ENCODE measurements at regions not wholly inside any gene's neighbourhood (a gene's known extent, or its start where the extent isn't known, plus 50 kb on each side); places are given as distances from the start of the nearest gene placed in this dataset.

GRCh38 chr18:34159691-34160185 is 65.0 kb downstream of the NOL4 start:
- no peak overlapping the region for H3K4me3 ChIP-seq (replicated peaks; ENCODE audit: low read depth, low read length)
- no peak for DNase-seq (ENCODE audit: low read depth)
- TF ChIP-seq, protein P1, sequence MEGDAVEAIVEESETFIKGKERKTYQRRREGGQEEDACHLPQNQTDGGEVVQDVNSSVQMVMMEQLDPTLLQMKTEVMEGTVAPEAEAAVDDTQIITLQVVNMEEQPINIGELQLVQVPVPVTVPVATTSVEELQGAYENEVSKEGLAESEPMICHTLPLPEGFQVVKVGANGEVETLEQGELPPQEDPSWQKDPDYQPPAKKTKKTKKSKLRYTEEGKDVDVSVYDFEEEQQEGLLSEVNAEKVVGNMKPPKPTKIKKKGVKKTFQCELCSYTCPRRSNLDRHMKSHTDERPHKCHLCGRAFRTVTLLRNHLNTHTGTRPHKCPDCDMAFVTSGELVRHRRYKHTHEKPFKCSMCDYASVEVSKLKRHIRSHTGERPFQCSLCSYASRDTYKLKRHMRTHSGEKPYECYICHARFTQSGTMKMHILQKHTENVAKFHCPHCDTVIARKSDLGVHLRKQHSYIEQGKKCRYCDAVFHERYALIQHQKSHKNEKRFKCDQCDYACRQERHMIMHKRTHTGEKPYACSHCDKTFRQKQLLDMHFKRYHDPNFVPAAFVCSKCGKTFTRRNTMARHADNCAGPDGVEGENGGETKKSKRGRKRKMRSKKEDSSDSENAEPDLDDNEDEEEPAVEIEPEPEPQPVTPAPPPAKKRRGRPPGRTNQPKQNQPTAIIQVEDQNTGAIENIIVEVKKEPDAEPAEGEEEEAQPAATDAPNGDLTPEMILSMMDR (IDR thresholded peaks at IDR 0.05; ENCODE audit: low read length, missing control alignments), result no peak

DNA sequence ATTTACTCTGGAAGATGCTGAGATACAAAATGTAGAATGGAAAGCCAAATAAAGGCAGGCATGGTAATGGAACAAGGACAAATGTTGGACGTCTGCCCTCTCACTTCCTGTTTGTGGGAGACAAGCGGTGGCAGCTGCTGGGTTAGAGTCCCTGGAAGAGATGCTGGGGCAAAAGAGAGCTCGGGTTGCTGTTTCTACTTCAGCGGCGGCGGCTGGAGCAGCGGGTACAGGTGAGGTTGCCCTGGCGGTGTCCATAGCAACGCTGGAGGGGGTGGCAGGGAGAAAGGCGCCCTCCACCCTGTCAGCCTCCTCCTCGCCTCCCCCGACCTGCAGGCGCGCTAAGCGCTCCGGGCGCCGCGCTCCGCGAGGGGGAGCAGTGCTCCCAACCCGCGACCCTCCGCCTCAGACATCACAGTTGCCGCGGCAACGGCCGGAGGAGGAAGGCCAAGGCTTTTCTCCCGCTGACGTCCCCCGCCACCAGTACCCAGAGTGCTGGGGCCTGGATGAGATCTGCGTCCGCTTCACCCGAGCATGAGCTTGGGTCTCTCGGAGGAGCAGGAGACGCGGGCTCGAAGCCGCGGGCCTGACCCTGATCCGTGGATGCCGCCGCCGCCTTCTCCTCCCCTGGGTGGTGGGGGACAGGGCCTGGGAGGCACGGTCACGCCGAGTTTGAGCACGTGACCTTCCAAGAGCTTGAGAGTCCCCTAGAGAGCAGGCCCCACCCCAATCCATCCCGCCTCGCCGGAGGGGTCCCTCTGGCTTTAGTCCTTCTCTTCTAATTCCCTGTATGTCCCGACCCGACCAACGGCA is 65.6 kb downstream of the NOL4 start:
- TF ChIP-seq, protein P1 (IDR thresholded peaks at IDR 0.05; ENCODE audit: low read length, missing control alignments), result peak; percentile 9
- DNase-seq (ENCODE audit: low read depth), result peak; percentile 19
- peak overlapping the region; percentile 34 for H3K4me3 ChIP-seq (replicated peaks; ENCODE audit: low read depth, low read length)

- DNase-seq (ENCODE audit: low read depth), result peak; percentile 41
- peak overlapping the region; percentile 12 for H3K4me3 ChIP-seq (replicated peaks; ENCODE audit: low read depth, low read length)
- TF ChIP-seq, protein P1 (IDR thresholded peaks at IDR 0.05; ENCODE audit: low read length, missing control alignments), result no peak
Observed at GRCh38 chr18:34153711-34154110, 71.0 kb downstream of the NOL4 start.

- no peak for DNase-seq (ENCODE audit: low read depth)
- TF ChIP-seq, protein P1 (IDR thresholded peaks at IDR 0.05; ENCODE audit: low read length, missing control alignments), result no peak
- no peak overlapping the region for H3K4me3 ChIP-seq (replicated peaks; ENCODE audit: low read depth, low read length)
Observed at GRCh38 chr18:34131006-34131405, 93.7 kb downstream of the NOL4 start.

- H3K4me3 ChIP-seq (replicated peaks; ENCODE audit: low read depth, low read length), result no peak overlapping the region
- peak; percentile 18 for DNase-seq (ENCODE audit: low read depth)
- TF ChIP-seq, protein P1 (IDR thresholded peaks at IDR 0.05; ENCODE audit: low read length, missing control alignments), result no peak
Observed at GRCh38 chr18:34128436-34128835, 96.3 kb downstream of the NOL4 start.

DNA sequence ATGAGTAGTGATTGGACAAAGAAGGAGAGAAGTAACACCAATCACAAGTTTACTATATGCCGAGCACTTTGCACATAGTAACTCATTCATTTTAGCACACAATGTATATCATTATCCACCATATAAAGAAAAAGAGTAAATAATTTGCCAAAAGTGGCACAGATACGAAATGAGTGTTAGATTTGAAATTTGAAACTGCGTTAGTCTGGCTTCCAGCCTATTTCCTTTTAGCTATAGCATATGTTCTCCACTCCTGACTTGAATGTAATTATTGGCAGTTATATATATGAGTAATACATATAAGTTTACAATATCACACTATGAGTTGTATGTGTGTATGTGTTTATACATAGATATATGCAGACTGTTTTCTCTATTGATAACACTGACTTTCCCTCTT is 98.6 kb downstream of the NOL4 start:
- no peak for DNase-seq (ENCODE audit: low read depth)
- TF ChIP-seq, protein P1 (IDR thresholded peaks at IDR 0.05; ENCODE audit: low read length, missing control alignments), result no peak
- no peak overlapping the region for H3K4me3 ChIP-seq (replicated peaks; ENCODE audit: low read depth, low read length)
